B cell (primary cell): ENCODE measurements at regions not wholly inside any gene's neighbourhood (a gene's known extent, or its start where the extent isn't known, plus 50 kb on each side); places are given as distances from the start of the nearest gene placed in this dataset.

Experiments used
- ATAC-seq: fragments of 200-7000 bp; cut with Tn5 transposase; one replicate; pipeline ENCODE4 v1.10.0; 2021; ENCODE audit warnings: low read depth, mild to moderate bottlenecking, moderate number of reproducible peaks, moderate library complexity
- CTCF ChIA-PET: fragments of 350-600 bp; sonication (Branson Sonifier 250); formaldehyde crosslinking; loops from one replicate; lab custom pipeline; 2021; ENCODE audit warnings: antibody characterized with exemption, inconsistent platforms; lab: Charles Lee
- POLR2A ChIA-PET: fragments of 350-600 bp; sonication (Branson Sonifier 250); formaldehyde crosslinking; loops from one replicate; lab custom pipeline; 2021; ENCODE audit warnings: antibody characterized with exemption; lab: Charles Lee
- DNase-seq: peaks from one replicate; pipeline ENCODE4 v3.0.0; 2013
- H2AFZ ChIP-seq: 2 replicates; pipeline ENCODE4 v1.6.1; 2012; ENCODE audit warnings: mild to moderate bottlenecking, low read depth, low read length; ENCODE audit not compliant: insufficient read depth, poor library complexity, severe bottlenecking
- H3K27ac ChIP-seq, 2 donors: 1 replicate in 1 of 2; 2 replicates in 1 of 2; pipeline ENCODE4 v1.5.1; 2012 to 2013; ENCODE audit warnings: low read length in 2 of 2, mild to moderate bottlenecking in 2 of 2, moderate library complexity in 1 of 2
- H3K27me3 ChIP-seq, 4 experiments: fragments of 200-600 bp in 1 of 4; sonication (generic) in 1 of 4; replicated peaks in 1 of 4; 1 replicate in 2 of 4; 2 replicates in 2 of 4; pipeline versions ENCODE4 v1.6.1 to v1.7.0; 2013 to 2016; ENCODE audit warnings: low read length in 3 of 4, mild to moderate bottlenecking in 2 of 4, mixed read lengths in 1 of 4, moderate library complexity in 1 of 4; ENCODE audit not compliant: insufficient read depth in 4 of 4, control insufficient read depth in 3 of 4; ENCODE audit errors: control extremely low read depth in 1 of 4
- H3K36me3 ChIP-seq, 2 experiments: replicated peaks in 1 of 2; 1 replicate in 1 of 2; 2 replicates in 1 of 2; pipeline versions ENCODE4 v1.6.1 to v1.7.1; 2013; ENCODE audit warnings: low read length in 1 of 2; ENCODE audit not compliant: insufficient read depth in 2 of 2, control insufficient read depth in 1 of 2; ENCODE audit errors: control extremely low read depth in 1 of 2, extremely low read depth in 1 of 2
- H3K4me1 ChIP-seq, 2 donors: fragments of 200-600 bp in 1 of 2; sonication (generic) in 1 of 2; 1 replicate in 1 of 2; 2 replicates in 1 of 2; pipeline versions ENCODE4 v1.5.1 to v1.6.1; 2013 to 2017; ENCODE audit warnings: low read length in 2 of 2; ENCODE audit not compliant: control insufficient read depth in 2 of 2, insufficient read depth in 2 of 2
- H3K4me2 ChIP-seq: replicated peaks from 2 replicates; pipeline ENCODE3; 2012; ENCODE audit warnings: mild to moderate bottlenecking, low read depth, low read length; ENCODE audit not compliant: poor library complexity, severe bottlenecking
- H3K4me3 ChIP-seq, 5 experiments: fragments of 200-600 bp in 1 of 5; sonication (generic) in 1 of 5; 1 replicate in 3 of 5; 2 replicates in 2 of 5; pipeline versions ENCODE4 v1.5.1 to v1.7.0; 2011 to 2016; ENCODE audit warnings: low read length in 4 of 5, mild to moderate bottlenecking in 4 of 5, low read depth in 2 of 5, control low read depth in 1 of 5, moderate library complexity in 1 of 5; ENCODE audit not compliant: insufficient read depth in 1 of 5; ENCODE audit errors: control extremely low read depth in 1 of 5, extremely low read depth in 1 of 5
- H3K79me2 ChIP-seq: fragments of 200-600 bp; sonication (generic); one replicate; pipeline ENCODE4 v1.6.0; 2016; ENCODE audit warnings: low read length; ENCODE audit not compliant: control insufficient read depth, insufficient read depth
- H3K9ac ChIP-seq: fragments of 200-600 bp; sonication (generic); 2 replicates; pipeline ENCODE4 v1.6.1; 2017; ENCODE audit warnings: mild to moderate bottlenecking, low read length, moderate library complexity
- H3K9me3 ChIP-seq, 3 donors: one replicate each; pipeline versions ENCODE4 v1.6.1 to v1.7.1; 2013; ENCODE audit warnings: low read length in 2 of 3; ENCODE audit not compliant: control insufficient read depth in 2 of 3, insufficient read depth in 1 of 3; ENCODE audit errors: control extremely low read depth in 1 of 3
- H4K20me1 ChIP-seq: 2 replicates; pipeline ENCODE4 v1.6.0; 2012; ENCODE audit warnings: mild to moderate bottlenecking, low read length; ENCODE audit not compliant: insufficient read depth, control insufficient read depth, poor library complexity, severe bottlenecking
- H3K27ac Mint-ChIP-seq: one replicate; pipeline ENCODE4 v1.8.0; 2021; ENCODE audit warnings: mixed read lengths
- H3K27me3 Mint-ChIP-seq: one replicate; pipeline ENCODE4 v1.8.0; 2021; ENCODE audit warnings: mixed read lengths
- H3K4me1 Mint-ChIP-seq: one replicate; pipeline ENCODE4 v1.8.0; 2021; ENCODE audit warnings: mixed read lengths
- H3K4me3 Mint-ChIP-seq: one replicate; pipeline ENCODE4 v1.8.0; 2021; ENCODE audit warnings: mixed read lengths
- H3K9me3 Mint-ChIP-seq: one replicate; pipeline ENCODE4 v1.8.0; 2022; ENCODE audit warnings: mixed read lengths; ENCODE audit not compliant: insufficient read depth
- CTCF ChIP-seq: fragments of 200-600 bp; IDR thresholded peaks from one replicate; pipeline ENCODE4 v1.8.0; 2022; ENCODE audit warnings: antibody characterized with exemption, mild to moderate bottlenecking
- EZH2 ChIP-seq: IDR thresholded peaks from 2 replicates; pipeline ENCODE4 v1.6.1; 2012; ENCODE audit warnings: borderline replicate concordance, low read depth, mild to moderate bottlenecking, moderate library complexity, low read length; ENCODE audit not compliant: insufficient read depth, poor library complexity, severe bottlenecking
- WGBS: methylation state at CpG from one replicate; pipeline ENCODE4 v1.1.5; 2013; ENCODE audit warnings: missing lambda C conversion rate; ENCODE audit not compliant: insufficient coverage; 5-methylcytosine and 5-hydroxymethylcytosine counted together
- intact Hi-C: fragments of 100-400 bp; cut with micrococcal nuclease; formaldehyde crosslinking; loops from one replicate; pipeline ENCODE4 v1.10.0; 2022

- Mint-ChIP-seq H3K4me3 (no peak overlapping the region), H3K4me1 (no peaks in the 10 kb centered on the region), H3K27me3 (peaks cover 53% of the 10 kb centered on the region), H3K9me3 (no peaks in the 10 kb centered on the region), H3K27ac (no peak overlapping the region)
- H4K20me1 ChIP-seq: no peaks in the 10 kb centered on the region
- TF ChIP-seq CTCF: no peak
- no peak for TF ChIP-seq EZH2
- no peak overlapping the region for H3K4me3 ChIP-seq
- no peak overlapping the region for H3K27ac ChIP-seq
- intact Hi-C loops: no loop called here
- H3K4me1 ChIP-seq: no peaks in the 10 kb centered on the region
- DNase-seq (no peak), ATAC-seq (no peak)
- peaks cover 0 to 32% (median 6%) of the 10 kb centered on the region in 4 experiments for H3K27me3 ChIP-seq
- no peak overlapping the region for H2AFZ ChIP-seq
- H3K9me3 ChIP-seq: peaks cover 0 to 15% (median 0%) of the 10 kb centered on the region in 3 donors
- ChIA-PET POLR2A (no interaction called here), CTCF (no interaction called here)
- H3K9ac ChIP-seq: no peak overlapping the region
- no peak overlapping the region for H3K4me2 ChIP-seq
- H3K79me2 ChIP-seq: no peaks in the 10 kb centered on the region
- H3K36me3 ChIP-seq: no peaks in the 10 kb centered on the region
- 44% methylated on average over 22 of the region's 22 CpGs for WGBS
Measured at GRCh38 chr5:176725521-176726280, 78.4 kb downstream of the TSPAN17 start.

GRCh38 chr5:176726746-176727527 lies 79.7 kb downstream of the TSPAN17 start:
- peaks cover 53% of the 10 kb centered on the region for H3K27me3 Mint-ChIP-seq
- H3K4me1 Mint-ChIP-seq: no peaks in the 10 kb centered on the region
- TF ChIP-seq CTCF (no peak), EZH2 (no peak)
- H3K4me3 Mint-ChIP-seq: no peak overlapping the region
- Histone ChIP-seq H4K20me1 (no peaks in the 10 kb centered on the region), H3K79me2 (no peaks in the 10 kb centered on the region), H3K27me3 (peaks cover 0 to 36% (median 6%) of the 10 kb centered on the region in 4 experiments), H3K9ac (no peak overlapping the region), H2AFZ (no peak overlapping the region), H3K4me3 (no peak overlapping the region), H3K27ac (no peak overlapping the region), H3K36me3 (no peaks in the 10 kb centered on the region), H3K4me1 (no peaks in the 10 kb centered on the region), H3K9me3 (peaks cover 0 to 20% (median 0%) of the 10 kb centered on the region in 3 donors), H3K4me2 (no peak overlapping the region)
- CTCF ChIA-PET: no interaction called here
- no peak for DNase-seq
- WGBS: 58% methylated on average over 17 of the region's 25 CpGs
- no peak for ATAC-seq
- POLR2A ChIA-PET: no interaction called here
- intact Hi-C loops: no loop called here
- no peaks in the 10 kb centered on the region for H3K9me3 Mint-ChIP-seq
- no peak overlapping the region for H3K27ac Mint-ChIP-seq
